GM23248 (cell line): ENCODE measurements at regions not wholly inside any gene's neighbourhood (a gene's known extent, or its start where the extent isn't known, plus 50 kb on each side); places are given as distances from the start of the nearest gene placed in this dataset.

Experiments
- EZH2 ChIP-seq: fragments of 200-600 bp; sonication (generic); IDR thresholded peaks from 2 replicates; pipeline ENCODE4 v1.6.1; 2018; ENCODE audit warnings: antibody characterized with exemption, mild to moderate bottlenecking; ENCODE audit not compliant: insufficient read depth, poor library complexity, severe bottlenecking
- EZH2phosphoT487 ChIP-seq: fragments of 200-600 bp; sonication (generic); IDR thresholded peaks from 2 replicates; pipeline ENCODE4 v1.6.1; 2018; ENCODE audit warnings: antibody characterized with exemption, moderate library complexity, mild to moderate bottlenecking, low read depth; ENCODE audit not compliant: insufficient read depth

DNA sequence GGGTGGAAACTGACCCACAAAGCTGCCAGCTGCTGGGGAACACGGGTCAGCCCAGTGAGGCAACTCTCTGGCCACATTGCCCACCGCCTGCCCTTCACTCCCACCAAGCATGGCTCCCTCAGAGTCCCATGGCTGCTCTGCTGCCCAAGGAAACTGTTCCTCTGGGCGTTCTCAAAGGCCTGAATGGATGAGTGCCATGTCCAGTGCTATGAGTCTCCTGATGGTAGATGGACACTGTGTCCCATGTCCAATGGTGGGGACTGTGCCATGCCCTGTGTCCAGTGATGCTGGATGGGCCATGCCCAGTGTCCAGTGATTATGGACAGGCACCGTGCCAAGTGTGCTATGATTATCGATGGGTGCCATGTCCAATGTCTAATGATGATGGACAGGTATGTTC is 88.8 kb downstream of the ANKRD10 start:
- TF ChIP-seq EZH2phosphoT487 (no peak), EZH2 (no peak)
